HG03354 (cell line): ENCODE measurements at regions not wholly inside any gene's neighbourhood (a gene's known extent, or its start where the extent isn't known, plus 50 kb on each side); places are given as distances from the start of the nearest gene placed in this dataset.

Experiments used
- ATAC-seq: cut with Tn5 transposase; IDR thresholded peaks from one replicate; pipeline ENCODE4 v1.9.1; 2021; ENCODE audit warnings: mild to moderate bottlenecking; ENCODE audit not compliant: unreplicated experiment, poor library complexity, severe bottlenecking

DNA sequence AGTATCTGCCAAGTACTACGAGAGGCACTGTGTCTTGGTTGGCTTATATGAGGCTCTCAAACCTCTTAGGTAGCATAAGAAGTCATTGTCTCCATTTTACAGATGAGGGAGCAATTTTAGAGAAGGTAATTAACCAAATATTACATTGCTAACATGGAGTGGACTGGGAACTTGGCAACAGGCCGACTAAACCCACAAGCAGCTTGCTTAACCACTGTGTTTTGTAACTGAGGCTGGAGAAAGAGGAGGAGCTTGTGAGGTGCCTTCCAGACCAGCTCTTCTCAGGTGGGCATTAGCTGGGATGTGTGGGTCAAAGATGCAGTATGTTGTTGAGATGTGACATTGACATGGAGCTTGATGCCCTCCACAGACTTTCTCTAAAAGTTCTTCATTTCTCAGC lies 835.6 kb upstream of the RBFOX1 start:
- ATAC-seq = no peak

DNA sequence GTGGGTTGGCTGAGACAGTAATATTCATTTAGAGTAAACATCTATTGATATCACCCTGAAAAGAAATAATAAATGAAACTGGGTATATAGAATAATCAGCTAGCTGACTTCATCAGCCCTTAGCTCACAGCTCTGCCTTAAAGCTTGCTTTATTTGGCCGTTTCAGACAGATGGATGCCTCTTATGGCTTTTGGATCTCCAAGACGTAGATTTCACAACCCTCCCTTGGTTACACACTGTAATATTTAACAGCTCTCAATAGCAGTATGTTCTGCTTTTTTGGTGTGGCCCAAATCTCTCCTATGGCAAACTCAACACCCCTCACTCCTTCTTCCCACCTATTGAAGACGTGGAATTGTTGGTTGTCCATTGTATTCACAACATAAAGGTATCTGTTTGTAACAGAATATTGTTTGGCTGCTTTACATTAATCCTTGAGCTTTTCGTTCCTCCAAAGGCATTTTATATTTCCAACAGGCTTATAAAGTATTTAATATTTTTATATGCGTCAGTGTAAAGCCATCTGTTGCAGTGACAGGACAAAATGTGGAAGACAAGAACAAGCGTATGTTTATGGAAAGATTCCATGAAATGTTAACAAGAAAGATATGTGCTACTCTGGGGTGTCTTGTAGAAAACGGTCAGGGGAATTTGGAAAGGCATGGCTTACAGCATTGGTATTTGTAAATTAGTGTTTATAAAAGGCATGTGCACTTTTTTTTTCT lies 837.0 kb upstream of the RBFOX1 start:
- ATAC-seq = no peak

DNA sequence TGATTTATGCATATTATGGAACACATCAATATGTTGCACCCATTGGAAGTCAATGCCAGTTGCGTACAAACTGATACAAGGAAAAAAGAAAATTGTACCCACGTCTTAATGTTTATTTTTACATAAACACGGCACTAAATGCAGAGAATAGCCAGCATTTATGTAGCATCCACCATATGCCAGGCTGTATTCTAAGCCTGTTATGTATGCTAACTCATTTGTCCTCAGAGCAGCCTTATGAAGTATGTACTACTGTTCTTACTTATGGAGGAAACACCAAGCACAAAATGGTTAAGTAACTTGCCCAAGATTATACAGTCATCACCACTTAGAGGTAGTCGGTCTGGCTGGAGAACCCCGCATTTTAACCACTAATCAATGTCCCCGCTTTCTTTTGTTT lies 837.9 kb upstream of the RBFOX1 start:
- ATAC-seq = no peak

- no peak for ATAC-seq
Measured at GRCh38 chr16:6493555-6493954, 839.1 kb upstream of the RBFOX1 start.

DNA sequence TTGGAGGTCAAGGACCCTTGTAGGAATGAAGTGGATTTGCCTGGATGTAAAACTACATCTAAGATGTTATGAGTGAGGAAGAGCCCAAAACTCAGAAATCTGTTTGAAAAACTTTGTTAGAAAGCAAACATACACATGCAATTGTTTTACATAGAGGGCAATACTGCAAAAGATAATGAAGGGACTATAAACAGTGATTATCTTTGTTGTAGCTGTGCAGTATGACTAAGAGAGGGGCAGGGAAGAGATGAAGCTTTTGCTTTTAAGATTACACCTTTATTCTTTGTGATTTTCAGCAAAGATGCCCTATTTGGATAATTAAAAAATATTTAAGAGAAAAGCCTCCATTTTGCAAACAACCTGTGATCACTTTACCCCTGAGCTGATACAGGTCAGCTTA lies 839.9 kb upstream of the RBFOX1 start:
- no peak for ATAC-seq

GRCh38 chr16:6484935-6485334 lies 847.7 kb upstream of the RBFOX1 start:
- no peak for ATAC-seq

DNA sequence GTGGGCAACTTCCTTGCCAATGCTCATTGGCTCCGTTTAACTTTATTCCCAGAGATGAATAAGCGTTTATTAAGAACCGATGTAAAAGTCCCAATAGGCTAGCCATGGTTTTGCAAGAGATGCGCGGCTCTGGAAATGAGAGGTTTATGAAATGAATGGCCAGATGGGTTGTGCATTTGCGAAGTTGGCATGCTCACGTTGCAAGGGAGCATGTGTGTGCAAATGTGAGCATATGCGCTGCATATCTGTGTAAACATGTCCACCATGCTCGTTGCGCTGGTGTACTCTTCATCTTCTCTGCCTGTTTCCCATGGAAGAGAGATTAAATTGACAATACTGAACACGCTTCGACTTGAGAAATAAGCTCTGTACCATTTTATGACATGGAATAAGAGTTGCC lies 848.6 kb upstream of the RBFOX1 start:
- no peak for ATAC-seq

DNA sequence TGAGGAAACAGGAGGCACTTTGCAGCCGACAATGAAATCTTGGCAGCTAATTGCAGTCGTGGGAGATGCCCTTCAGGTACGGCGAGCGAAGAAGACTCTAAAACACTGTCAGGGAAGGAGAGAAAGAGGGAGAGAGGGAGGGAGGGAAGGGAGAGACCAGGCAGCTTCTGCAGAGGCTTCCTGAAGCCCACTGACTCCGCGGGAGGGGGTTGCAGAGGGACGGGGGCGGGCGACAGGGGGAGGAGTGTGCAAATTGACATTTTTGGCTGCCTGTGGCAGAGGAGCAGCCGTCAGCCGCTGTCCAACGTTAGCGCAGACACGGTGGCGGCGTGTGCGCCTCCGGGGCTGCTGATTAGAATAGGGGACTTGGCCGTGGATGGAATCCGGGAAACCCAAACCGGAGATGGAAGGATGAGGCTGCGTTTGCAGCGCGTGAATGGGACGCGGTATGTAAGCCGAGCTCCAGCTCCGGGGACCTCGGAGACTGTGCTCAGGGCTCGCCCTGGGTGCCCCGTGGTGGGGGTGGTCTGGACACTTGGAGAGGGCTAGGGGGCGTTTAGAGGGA lies 849.1 kb upstream of the RBFOX1 start:
- no peak for ATAC-seq

- ATAC-seq = no peak
Measured at GRCh38 chr16:6482696-6483468, 849.8 kb upstream of the RBFOX1 start.

- ATAC-seq = no peak
Measured at GRCh38 chr16:6481894-6482293, 850.8 kb upstream of the RBFOX1 start.

DNA sequence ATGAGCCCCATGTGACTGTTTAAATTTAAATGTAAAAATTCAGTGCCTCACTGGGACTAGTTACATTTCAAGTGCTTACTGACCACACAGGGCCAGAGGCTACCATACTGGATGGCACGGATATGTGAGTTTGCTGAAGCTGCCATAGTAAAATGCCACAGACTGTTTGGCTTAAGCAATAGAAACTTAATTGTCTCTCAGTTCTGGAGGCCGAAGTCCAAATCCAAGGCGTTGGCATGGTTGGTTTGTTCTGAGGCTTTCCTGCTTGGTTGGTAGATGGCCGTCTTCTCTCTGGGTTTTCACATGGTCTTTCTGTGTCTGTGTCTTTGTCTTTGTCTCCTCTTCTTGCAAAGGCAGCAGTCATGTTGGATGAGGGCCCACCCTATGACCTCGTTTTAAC lies 878.9 kb upstream of the RBFOX1 start:
- ATAC-seq = no peak

GRCh38 chr16:6447021-6447790 lies 885.4 kb upstream of the RBFOX1 start:
- ATAC-seq = no peak

DNA sequence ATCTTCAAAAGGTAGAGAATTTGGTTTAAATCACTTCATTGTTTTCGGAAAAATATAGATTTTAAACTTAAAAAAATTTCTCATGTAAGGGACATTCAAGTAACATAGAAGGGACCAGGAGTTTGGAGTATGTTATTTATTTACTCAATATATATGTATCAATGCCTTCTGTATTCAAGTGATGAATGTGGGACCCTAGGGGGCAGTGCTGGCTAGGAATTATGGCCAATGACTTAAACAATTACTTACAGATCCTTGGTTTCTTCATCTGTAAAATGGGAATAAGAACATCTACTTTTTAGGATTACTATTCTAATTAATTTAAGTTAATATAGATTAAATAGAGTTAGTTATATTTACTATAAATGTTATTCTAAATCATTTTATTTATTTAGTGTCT lies 886.3 kb upstream of the RBFOX1 start:
- no peak for ATAC-seq

GRCh38 chr16:6439129-6439528 lies 893.5 kb upstream of the RBFOX1 start:
- ATAC-seq = no peak

- no peak for ATAC-seq
Measured at GRCh38 chr16:6428861-6429260, 903.8 kb upstream of the RBFOX1 start.

DNA sequence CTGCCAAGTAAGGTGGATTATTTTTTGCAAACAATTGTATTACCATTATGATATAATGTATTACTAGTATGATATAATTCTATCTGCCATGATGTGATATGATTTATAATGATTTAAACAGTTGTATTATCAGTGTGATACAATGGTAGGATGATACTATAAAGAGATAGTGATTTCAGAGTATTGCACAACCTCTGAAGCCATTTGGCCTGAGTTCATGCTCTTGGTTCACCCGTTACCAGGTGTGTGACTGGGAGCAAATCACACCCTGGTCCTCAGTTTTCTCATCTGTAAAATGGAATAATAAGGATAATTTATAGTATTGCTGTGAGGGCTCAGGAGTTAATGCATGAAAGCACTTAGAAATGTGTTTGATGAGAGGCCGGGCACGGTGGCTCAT lies 905.0 kb upstream of the RBFOX1 start:
- no peak for ATAC-seq

GRCh38 chr16:6407596-6407995 lies 925.0 kb upstream of the RBFOX1 start:
- ATAC-seq = no peak

DNA sequence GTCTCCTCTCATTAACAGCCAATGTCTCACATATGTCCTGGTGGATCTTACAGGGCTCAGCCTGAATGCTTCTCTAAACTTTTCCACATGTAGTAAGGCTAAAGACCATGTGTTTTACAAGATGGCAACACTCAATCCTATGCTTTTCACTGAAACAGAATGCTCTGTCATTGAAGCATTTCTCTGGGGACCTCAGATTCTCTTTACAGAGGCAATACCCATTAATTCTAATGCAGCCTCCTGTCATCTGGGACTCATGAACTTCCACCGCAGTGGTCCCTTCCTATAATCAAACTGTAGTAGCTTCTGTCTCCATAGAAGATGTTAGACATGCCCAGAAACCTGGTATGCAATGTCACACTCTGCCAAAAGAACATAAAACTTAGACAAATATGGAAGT lies 926.6 kb upstream of the RBFOX1 start:
- no peak for ATAC-seq

DNA sequence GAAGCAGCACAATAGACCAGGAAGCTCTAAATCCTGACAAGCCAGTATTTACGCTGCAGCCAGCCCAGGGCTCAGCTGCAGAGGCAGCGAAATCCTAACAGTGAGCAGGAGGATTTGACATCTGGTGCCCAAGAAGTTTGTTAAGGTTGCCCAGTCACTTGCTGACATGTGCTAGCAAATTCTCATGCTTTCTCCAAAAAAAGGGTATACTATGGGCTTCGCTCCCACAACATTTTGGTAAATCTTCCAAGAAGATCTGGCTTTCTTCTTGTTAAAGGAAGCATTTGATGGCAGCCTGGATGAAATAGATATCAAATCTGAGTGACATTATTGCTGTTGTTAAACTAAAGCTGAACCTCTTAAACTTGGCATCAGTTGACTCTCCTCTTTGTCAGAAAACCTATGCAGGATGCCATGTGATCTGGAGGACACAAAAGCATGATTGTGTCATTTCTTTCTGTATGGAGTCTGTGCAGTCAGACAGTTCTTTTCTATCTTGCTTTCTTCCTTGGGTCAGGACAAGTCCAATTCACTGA lies 949.7 kb upstream of the RBFOX1 start:
- no peak for ATAC-seq

- ATAC-seq = no peak
Measured at GRCh38 chr16:6381896-6382295, 950.7 kb upstream of the RBFOX1 start.
